HEK293 (cell line): ENCODE measurements at regions not wholly inside any gene's neighbourhood (a gene's known extent, or its start where the extent isn't known, plus 50 kb on each side); places are given as distances from the start of the nearest gene placed in this dataset.

Experiments used
- SP2 ChIP-seq: fragments of 450-650 bp; formaldehyde crosslinking; IDR thresholded peaks from 2 replicates; pipeline ENCODE4 v1.5.1; 2016; ENCODE audit warnings: missing biosample characterization, missing genetic modification characterization
- ZNF121 ChIP-seq: fragments of 450-650 bp; formaldehyde crosslinking; IDR thresholded peaks from 2 replicates; pipeline ENCODE4 v1.5.1; 2016; ENCODE audit warnings: missing biosample characterization, missing genetic modification characterization
- ZNF518A ChIP-seq: fragments of 450-650 bp; formaldehyde crosslinking; conservative IDR thresholded peaks from 2 replicates; pipeline ENCODE4 v1.5.1; 2016; ENCODE audit warnings: low read depth, missing biosample characterization, missing genetic modification characterization
- ZNF707 ChIP-seq: fragments of 450-650 bp; formaldehyde crosslinking; IDR thresholded peaks from 2 replicates; pipeline ENCODE4 v1.5.1; 2016; ENCODE audit warnings: missing biosample characterization, missing genetic modification characterization

GRCh38 chr1:219060798-219061197 is 112.9 kb upstream of the LYPLAL1 start:
- TF ChIP-seq SP2 (tag by site-specific recombination) = no peak
- TF ChIP-seq ZNF518A = no peak
- no peak for TF ChIP-seq ZNF707 (tag by site-specific recombination)
- no peak for TF ChIP-seq ZNF121 (tag by site-specific recombination)
